C4-2B (cell line): ENCODE measurements at regions not wholly inside any gene's neighbourhood (a gene's known extent, or its start where the extent isn't known, plus 50 kb on each side); places are given as distances from the start of the nearest gene placed in this dataset.

Experiments used
- ZFX ChIP-seq: fragments of 450-650 bp; IDR thresholded peaks from 2 replicates; pipeline ENCODE4 v1.6.1; 2017
- TF ChIP-seq, protein P1 (sequence below): fragments of 450-650 bp; conservative IDR thresholded peaks from 2 replicates; pipeline ENCODE4 v1.5.1; 2017; ENCODE audit warnings: mild to moderate bottlenecking

DNA sequence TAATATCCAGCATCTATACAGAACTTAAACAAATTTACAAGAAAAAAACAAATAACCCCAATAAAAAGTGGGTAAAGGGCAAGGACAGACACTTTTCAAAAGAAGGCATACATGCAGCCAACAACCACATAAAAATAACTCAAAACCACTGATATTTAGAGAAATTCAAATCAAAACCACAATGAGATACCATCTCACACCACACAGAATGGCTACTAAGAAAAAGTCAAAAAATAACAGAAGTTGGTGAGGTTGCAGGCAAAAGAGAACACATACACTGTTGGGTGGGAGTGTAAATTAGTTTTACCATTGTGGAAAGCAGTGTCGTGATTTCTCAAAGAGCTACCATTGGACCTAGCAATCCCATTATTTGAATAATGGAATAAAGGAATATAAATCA, 1973.9 kb upstream of the LRRTM1 start:
- TF ChIP-seq, protein P1, sequence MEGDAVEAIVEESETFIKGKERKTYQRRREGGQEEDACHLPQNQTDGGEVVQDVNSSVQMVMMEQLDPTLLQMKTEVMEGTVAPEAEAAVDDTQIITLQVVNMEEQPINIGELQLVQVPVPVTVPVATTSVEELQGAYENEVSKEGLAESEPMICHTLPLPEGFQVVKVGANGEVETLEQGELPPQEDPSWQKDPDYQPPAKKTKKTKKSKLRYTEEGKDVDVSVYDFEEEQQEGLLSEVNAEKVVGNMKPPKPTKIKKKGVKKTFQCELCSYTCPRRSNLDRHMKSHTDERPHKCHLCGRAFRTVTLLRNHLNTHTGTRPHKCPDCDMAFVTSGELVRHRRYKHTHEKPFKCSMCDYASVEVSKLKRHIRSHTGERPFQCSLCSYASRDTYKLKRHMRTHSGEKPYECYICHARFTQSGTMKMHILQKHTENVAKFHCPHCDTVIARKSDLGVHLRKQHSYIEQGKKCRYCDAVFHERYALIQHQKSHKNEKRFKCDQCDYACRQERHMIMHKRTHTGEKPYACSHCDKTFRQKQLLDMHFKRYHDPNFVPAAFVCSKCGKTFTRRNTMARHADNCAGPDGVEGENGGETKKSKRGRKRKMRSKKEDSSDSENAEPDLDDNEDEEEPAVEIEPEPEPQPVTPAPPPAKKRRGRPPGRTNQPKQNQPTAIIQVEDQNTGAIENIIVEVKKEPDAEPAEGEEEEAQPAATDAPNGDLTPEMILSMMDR, result no peak
- no peak for TF ChIP-seq ZFX
